Activated CD4-positive, CD25-positive, alpha-beta regulatory T cell treated with anti-CD3 and anti-CD28 coated beads, Interleukin-2, amount 50 U/mL, for 16 hours (primary cell): ENCODE measurements at regions not wholly inside any gene's neighbourhood (a gene's known extent, or its start where the extent isn't known, plus 50 kb on each side); places are given as distances from the start of the nearest gene placed in this dataset.
"Not testable (repeated sequence)": the region's sequence is repeated elsewhere in the genome, so short reads cannot be mapped to it uniquely, and the experiment has no call there.

Source experiments
- DNase-seq: peaks from one replicate; pipeline ENCODE4 v3.0.0-alpha.2; 2020; ENCODE audit warnings: low read depth, low spot score

DNA sequence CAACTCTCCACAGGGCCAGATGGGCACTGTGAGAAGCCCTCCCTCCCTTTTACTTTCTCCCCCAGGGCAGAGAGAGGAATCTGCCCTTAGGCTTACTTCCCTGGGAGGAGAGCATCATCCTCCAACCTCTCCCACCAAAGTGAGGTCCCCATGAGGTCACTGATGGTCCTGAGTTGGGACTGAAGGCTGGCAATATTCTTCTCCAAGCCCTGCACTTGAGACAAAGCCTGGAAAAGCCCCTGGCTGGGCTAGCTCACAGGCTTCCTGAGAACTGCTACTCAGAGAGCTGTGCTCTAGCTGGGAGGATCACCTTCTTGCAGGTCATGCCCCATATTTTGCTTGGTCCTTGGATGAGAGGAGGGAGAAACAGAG, 110.0 kb upstream of the MEF2A start:
- DNase-seq: no peak

- DNase-seq: no peak
Observed at GRCh38 chr15:99464137-99464536, 101.6 kb upstream of the MEF2A start.

- DNase-seq: no peak
Observed at GRCh38 chr15:99466701-99467337, 99.0 kb upstream of the MEF2A start.

DNA sequence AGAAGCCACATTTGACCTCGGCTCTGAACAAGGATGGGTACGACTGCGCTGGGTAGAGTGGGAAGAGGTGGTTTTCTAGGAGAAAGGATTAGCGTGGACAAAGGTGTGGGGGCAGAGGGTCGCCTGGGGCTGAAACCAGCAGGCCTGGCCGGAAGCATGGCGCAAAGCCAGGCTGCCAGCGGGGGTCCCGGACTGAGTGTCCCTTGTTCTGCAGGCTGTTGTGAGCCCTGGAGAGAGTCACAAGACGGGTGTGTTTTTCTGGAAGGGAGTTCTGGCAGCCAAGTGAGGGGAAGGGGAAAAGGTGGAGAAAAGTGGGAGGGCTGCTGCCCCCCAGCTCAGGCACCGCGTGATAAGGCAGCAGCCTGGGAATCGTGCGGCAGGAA, 98.5 kb upstream of the MEF2A start:
- no peak for DNase-seq

DNA sequence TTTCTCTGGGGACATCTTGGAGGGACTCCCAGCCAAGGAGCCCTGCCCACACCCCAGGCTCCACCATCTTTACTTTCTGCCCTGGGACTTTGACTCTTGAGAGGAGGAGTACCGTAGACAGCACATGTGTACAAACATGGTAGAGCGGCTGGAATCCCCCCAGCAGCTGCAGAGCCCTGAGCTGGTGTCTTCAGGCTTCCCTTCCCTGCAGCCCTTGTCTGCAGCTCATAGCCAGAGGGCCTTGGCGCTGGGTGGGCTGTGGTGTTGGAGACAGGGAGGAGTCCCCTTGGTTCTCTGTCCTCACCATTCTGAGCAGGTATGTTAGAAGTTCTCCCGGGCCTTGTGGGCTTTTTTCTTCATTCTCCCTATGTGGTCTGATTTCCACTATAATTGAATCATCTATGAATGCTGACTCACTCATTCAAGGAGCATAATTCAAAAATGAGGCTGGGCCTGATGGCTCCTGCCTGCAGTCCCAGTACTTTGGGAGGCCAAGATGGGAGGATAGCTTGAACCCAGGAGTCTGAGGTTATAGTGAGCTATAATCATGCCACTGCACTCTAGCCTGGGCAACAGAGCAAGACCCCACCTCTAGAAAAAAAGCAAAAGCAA, 97.8 kb upstream of the MEF2A start:
- DNase-seq: no peak

GRCh38 chr15:99470204-99470603, 95.6 kb upstream of the MEF2A start:
- not testable (repeated sequence) for DNase-seq

DNA sequence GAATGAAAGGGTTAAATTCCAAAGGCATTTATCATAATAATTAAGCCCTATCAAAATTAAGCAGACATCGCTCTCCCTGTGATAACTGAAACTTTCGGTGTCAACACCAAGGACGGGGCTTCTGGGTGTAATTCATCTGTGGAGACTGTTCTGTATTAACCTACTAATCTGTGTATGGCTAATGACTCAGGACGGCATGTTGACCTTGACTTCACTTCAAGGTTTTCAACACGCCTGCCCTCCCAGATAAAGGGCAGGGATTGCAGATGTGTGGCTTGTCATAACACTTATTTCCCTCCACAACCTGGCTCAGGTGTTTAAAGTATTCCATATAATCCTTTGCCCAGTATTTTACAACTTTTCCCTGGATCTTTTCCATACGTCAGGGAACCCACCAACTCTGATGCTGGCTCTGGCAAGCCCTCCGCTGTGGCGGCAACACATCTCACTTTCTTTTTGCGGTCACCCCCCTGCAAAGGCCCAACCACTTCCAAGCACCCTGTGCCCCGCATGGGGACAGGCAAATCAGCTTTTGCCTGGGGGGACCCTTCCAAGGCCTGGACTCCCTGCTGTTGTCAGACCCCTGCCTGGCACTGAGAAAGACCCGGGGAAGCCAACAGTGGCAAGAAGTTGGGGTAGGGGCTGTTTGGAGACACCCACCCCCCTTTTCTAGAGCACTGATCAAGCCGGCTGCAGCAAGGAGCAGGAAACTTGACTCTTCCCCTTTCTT, 93.2 kb upstream of the MEF2A start:
- no peak for DNase-seq

GRCh38 chr15:99473981-99474906, 91.5 kb upstream of the MEF2A start:
- DNase-seq: no peak

- no peak for DNase-seq
Observed at GRCh38 chr15:99474909-99475753, 90.7 kb upstream of the MEF2A start.

GRCh38 chr15:99475754-99476412, 89.9 kb upstream of the MEF2A start:
- no peak for DNase-seq

DNA sequence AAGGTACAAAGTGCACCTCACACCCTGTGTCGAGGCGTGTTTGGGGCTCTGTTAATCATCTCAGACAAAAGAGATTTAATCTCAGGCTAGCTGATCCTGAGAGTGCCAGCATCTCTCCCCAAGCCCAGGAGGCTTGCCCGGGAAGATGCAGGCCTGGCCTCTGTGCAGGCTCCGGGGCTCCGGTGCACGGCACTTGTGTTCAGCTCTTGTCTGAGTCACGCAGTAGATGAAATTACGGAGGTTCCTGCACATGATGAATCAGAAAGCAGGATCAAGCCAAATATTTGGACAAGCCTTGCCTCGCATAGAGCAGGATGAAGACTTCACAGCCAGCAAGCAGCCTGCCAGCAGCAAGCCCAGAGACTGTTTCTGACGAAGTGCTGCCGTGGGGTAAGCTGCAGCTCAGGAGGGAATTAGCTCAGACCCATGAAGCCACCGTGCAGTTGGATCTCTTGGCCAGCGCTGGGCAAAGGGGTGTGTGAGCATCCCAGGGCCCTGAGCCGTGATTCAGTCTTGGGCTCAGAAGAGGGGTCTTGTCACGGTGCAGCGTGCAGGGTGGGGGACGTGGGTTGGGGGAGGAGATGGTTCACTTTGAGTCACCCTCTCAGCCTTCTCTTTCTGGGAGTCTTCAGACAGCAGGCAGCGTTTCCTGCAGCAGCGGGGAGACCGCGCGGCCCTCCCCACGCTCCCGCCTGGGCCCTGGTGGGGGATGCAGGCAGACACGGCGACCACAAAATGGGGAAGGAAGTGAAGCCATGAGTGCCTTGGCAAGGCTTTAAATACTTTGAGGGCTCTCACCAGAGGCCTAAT, 89.2 kb upstream of the MEF2A start:
- DNase-seq: no peak

DNA sequence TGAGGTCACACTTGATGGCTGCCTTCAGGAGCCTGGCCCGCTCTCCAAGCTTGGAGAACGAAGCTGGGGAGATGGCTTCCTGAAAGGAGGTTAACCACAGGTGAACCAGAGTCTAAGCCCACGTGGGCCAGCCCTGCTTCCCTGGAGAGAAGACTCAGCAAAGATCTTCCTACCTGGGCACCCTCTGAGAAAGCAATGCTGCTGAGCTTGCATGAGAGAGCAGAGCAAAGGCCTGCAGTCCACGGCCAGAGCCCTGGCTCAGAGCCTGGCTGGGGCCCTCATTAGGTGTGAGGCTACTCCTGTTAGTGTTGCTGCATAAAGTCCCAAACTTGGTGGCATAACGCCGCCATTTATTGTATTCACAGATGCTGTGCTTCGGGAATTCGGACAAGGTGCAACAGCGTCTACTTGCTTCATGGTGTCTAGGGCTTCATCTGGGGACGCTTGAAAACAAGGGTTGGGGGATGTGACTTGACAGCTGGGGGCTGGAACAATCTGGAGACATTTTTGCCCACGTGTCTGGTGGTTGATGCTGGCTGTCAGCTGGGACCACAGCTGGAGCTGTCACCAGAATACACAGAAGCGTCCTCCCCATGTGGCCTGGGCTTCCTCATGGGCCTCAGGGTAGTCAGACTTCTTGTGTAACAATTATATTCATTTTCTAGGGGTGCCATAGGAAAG, 87.9 kb upstream of the MEF2A start:
- DNase-seq: no peak

GRCh38 chr15:99478977-99479376, 86.8 kb upstream of the MEF2A start:
- no peak for DNase-seq

DNA sequence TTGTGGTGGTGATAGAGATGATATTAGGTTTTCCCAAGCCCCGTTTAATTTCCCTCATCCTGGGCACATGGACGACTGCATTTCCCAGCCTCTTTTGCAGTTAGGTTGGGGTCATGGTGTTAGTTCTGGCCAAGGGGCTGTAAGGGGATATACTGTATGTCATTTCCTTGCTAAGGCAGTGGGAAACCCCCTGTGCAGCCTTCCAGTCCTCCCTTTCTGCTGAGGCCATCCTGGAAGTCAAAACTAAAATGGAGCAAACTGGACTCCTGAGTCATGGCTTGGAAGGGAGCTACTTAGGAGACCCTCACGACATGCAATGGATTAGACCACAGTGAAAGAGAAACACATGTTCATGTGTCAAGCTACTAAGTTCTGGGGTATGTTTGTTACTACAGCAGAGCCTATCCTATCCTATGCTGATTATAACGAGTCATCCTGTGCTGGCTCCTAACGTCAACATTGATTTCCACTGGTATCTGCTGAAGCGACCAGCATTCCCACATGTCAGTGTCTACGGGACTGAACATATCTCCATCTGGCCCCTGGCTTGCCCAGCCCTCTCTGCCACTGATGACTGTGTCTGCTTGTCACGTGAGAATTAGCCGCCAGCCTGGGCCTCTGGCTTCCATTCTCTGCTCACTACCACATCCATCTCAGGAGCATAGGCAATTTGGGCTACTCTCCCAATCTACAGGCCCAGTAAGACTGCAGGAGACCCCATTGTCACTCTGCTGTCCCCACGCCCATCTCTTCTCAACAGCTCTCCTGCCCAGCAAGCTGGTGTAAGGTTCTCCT, 85.6 kb upstream of the MEF2A start:
- no peak for DNase-seq

DNA sequence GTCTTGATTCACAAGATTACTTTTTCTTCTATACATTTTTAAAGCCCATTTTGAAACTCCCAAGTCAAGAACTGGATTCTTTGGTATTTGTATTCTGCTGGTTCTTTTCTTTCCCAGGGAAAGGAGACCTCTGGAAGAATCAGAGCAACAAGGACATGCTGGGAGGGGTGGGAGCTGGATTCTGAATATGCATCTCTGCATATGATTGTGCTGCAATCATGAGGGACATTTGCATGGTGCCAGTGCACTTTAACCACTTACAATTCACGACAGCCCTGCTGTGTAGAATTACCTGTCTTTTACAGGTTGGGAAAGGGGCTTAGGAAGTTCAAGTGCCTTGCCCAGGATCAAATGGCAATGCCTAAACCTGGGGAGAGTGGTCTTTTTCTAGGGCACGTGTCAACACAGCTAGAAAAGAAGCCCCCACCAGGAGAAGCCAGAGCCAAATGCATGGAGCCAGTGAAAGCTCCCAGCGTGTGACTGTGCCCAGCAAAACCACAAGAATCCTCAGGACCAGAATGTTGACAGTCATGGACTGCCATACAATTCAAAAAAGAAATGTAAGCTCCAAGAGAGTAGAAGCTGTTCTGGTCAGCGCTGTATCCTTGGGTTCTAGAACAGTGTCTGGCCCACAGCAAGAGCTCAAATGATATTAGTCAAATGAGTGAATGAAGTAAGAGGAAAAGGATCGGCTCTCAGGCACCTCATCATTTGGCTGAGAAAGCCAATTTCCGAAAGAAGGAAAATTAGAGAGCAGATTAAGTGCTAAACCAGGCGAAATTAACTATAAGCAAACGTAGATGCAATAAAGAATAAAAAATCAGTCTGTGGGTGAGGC, 84.5 kb upstream of the MEF2A start:
- DNase-seq: no peak

- DNase-seq: no peak
Observed at GRCh38 chr15:99481951-99482230, 83.9 kb upstream of the MEF2A start.

- no peak for DNase-seq
Observed at GRCh38 chr15:99482993-99483392, 82.8 kb upstream of the MEF2A start.
